Tibial nerve (tissue), 4 donors: ENCODE measurements at regions not wholly inside any gene's neighbourhood (a gene's known extent, or its start where the extent isn't known, plus 50 kb on each side); places are given as distances from the start of the nearest gene placed in this dataset.

Source experiments
- DNase-seq, 2 donors: peaks; one replicate each; pipeline ENCODE4 v3.0.0-alpha.2; 2019; ENCODE audit warnings: low spot score in 2 of 2
- H3K27ac ChIP-seq, 4 donors: fragments of 200-600 bp; sonication (generic) in 3 of 4; one replicate each; pipeline ENCODE4 v1.5.1; 2017 to 2019; ENCODE audit warnings: mild to moderate bottlenecking in 1 of 4
- H3K27me3 ChIP-seq, 2 donors: fragments of 200-600 bp; sonication (generic) in 1 of 2; one replicate each; pipeline versions ENCODE4 v1.5.1 to v1.6.0; 2017 to 2019
- H3K36me3 ChIP-seq, 3 donors: fragments of 200-600 bp; sonication (generic); one replicate each; pipeline ENCODE4 v1.5.1; 2018 to 2019
- H3K4me1 ChIP-seq, 4 donors: fragments of 200-600 bp; sonication (generic) in 3 of 4; one replicate each; pipeline ENCODE4 v1.5.1; 2017 to 2019
- H3K4me3 ChIP-seq, 4 donors: fragments of 200-600 bp; sonication (generic) in 3 of 4; one replicate each; pipeline ENCODE4 v1.5.1; 2017 to 2019; ENCODE audit warnings: mild to moderate bottlenecking in 1 of 4, moderate library complexity in 1 of 4
- H3K9me3 ChIP-seq, 4 donors: fragments of 200-600 bp; sonication (generic) in 3 of 4; one replicate each; pipeline ENCODE4 v1.5.1; 2017 to 2019
- CTCF ChIP-seq, 5 experiments: fragments of 200-600 bp in 3 of 5; fragments of 450-650 bp in 2 of 5; sonication (generic) in 3 of 5; IDR thresholded peaks; one replicate each; pipeline ENCODE4 v1.5.1; 2016 to 2019; ENCODE audit warnings: antibody characterized with exemption in 5 of 5, mild to moderate bottlenecking in 3 of 5, moderate library complexity in 2 of 5
- EP300 ChIP-seq, 2 donors: sonication (generic); formaldehyde crosslinking; IDR thresholded peaks; one replicate each; pipeline ENCODE4 v1.6.1; 2017; ENCODE audit warnings: antibody characterized with exemption in 2 of 2, mild to moderate bottlenecking in 1 of 2
- POLR2A ChIP-seq, 2 donors: fragments of 450-650 bp; IDR thresholded peaks; one replicate each; pipeline ENCODE4 v1.6.1; 2017; ENCODE audit warnings: antibody characterized with exemption in 2 of 2, mild to moderate bottlenecking in 2 of 2, moderate library complexity in 2 of 2
- WGBS, 2 donors: methylation state at CpG; one replicate each; pipeline ENCODE4 v1.1.5; 2018; 5-methylcytosine and 5-hydroxymethylcytosine counted together

DNA sequence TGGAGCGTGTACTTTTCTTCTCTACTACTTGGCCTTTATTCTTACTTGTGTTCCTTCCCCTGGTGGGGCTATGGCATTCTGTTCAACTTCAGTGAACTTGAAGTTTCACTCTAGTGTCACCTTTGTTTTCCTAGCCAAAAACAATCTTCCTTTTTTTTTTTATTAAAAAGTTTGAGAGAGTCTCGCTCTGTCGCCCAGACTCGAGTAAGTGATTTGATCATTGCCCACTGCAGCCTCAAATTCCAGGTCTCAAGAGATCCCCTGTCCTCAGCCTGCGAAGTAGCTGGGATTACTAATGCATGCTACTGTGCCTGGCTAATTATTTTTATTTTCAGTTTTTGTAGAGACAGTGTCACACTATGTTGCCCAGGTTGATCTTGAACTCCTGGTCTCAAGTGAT lies 124.8 kb downstream of the SST start:
- Histone ChIP-seq H3K9me3 (no peaks in the 10 kb centered on the region), H3K27me3 (no peaks in the 10 kb centered on the region), H3K27ac (no peak overlapping the region), H3K36me3 (no peaks in the 10 kb centered on the region), H3K4me3 (no peak overlapping the region), H3K4me1 (no peaks in the 10 kb centered on the region)
- 91 to 94% methylated on average over 5 of the region's 5 CpGs for WGBS, 2 donors
- TF ChIP-seq CTCF (IDR thresholded peaks at IDR 0.05) (no peak), EP300 (IDR thresholded peaks at IDR 0.05) (no peak), POLR2A (IDR thresholded peaks at IDR 0.05) (no peak)
- no peak for DNase-seq

DNA sequence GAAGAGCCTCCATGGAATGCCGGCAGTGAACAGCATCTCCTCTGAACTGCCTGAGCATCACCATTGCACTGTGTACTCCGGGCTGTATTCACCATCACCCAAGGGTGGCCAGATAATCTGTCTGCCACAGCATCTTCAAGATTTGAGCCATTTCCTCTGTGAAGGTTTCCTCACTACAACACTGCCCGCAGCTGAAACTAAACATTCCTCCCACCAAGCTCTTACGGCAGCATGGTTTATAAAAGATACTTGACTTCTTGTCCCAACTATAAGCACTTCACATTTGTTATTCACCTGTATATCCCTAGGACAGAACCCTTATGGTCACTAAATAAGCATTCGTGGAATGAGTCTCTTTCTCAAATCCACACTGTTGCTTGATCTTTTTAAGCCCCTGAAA lies 125.9 kb downstream of the SST start:
- no peak overlapping the region for H3K27ac ChIP-seq
- H3K36me3 ChIP-seq = no peaks in the 10 kb centered on the region
- no peaks in the 10 kb centered on the region for H3K9me3 ChIP-seq
- no peaks in the 10 kb centered on the region for H3K27me3 ChIP-seq
- WGBS, 2 donors = 94% methylated on average over 5 of the region's 5 CpGs
- no peaks in the 10 kb centered on the region for H3K4me1 ChIP-seq
- no peak for DNase-seq
- TF ChIP-seq POLR2A (IDR thresholded peaks at IDR 0.05) = no peak
- TF ChIP-seq EP300 (IDR thresholded peaks at IDR 0.05) = no peak
- no peak for TF ChIP-seq CTCF (IDR thresholded peaks at IDR 0.05)
- no peak overlapping the region for H3K4me3 ChIP-seq

GRCh38 chr3:187540847-187541246 lies 129.3 kb downstream of the SST start:
- H3K27me3 ChIP-seq = no peaks in the 10 kb centered on the region

DNA sequence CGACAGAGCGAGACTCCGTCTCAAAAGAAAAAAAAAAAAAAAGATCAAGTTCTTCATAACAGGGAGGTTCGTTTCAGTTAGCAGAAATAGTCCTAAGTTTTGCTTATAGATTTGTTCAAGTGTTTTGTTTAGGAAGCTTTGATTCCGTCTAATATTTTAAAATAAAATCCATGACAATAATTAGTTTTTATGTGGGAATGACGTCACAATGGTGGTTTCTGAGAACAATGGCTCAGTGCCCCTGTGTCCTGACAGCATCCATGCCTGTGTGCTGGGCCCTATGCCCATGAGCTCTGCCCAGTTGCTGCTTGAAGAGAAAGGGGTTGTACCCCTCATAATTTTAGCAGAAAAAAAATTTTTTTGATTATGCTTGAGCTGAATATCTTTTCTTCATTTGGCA lies 134.0 kb downstream of the SST start:
- DNase-seq = no peak
- Histone ChIP-seq H3K4me1 (no peaks in the 10 kb centered on the region), H3K36me3 (no peaks in the 10 kb centered on the region), H3K27ac (no peak overlapping the region), H3K9me3 (no peaks in the 10 kb centered on the region), H3K4me3 (no peak overlapping the region), H3K27me3 (no peaks in the 10 kb centered on the region)
- 85 to 91% methylated on average over 6 of the region's 6 CpGs for WGBS, 2 donors
- no peak for TF ChIP-seq POLR2A (IDR thresholded peaks at IDR 0.05)
- no peak for TF ChIP-seq CTCF (IDR thresholded peaks at IDR 0.05)
- no peak for TF ChIP-seq EP300 (IDR thresholded peaks at IDR 0.05)

More at GRCh38 chr3:187540847-187541246, 129.3 kb downstream of the SST start:
- Histone ChIP-seq H3K4me1 (no peaks in the 10 kb centered on the region), H3K36me3 (no peaks in the 10 kb centered on the region), H3K4me3 (no peak overlapping the region), H3K9me3 (no peaks in the 10 kb centered on the region), H3K27ac (no peak overlapping the region)
- WGBS, 2 donors = 86 to 90% methylated on average over 6 of the region's 6 CpGs
- no peak for DNase-seq
- TF ChIP-seq CTCF (IDR thresholded peaks at IDR 0.05) (no peak), POLR2A (IDR thresholded peaks at IDR 0.05) (no peak), EP300 (IDR thresholded peaks at IDR 0.05) (no peak)

- H3K27ac ChIP-seq = no peak overlapping the region
- H3K36me3 ChIP-seq = no peaks in the 10 kb centered on the region
- DNase-seq = no peak
- WGBS, 2 donors = 72% methylated on average over 6 of the region's 6 CpGs
- no peaks in the 10 kb centered on the region for H3K27me3 ChIP-seq
- H3K4me1 ChIP-seq = no peaks in the 10 kb centered on the region
- no peaks in the 10 kb centered on the region for H3K9me3 ChIP-seq
- no peak overlapping the region for H3K4me3 ChIP-seq
- TF ChIP-seq EP300 (IDR thresholded peaks at IDR 0.05) (no peak), POLR2A (IDR thresholded peaks at IDR 0.05) (no peak), CTCF (IDR thresholded peaks at IDR 0.05) (no peak)
Observed at GRCh38 chr3:187533797-187534196, 136.4 kb downstream of the SST start.
